ENCODE measurements at regions not wholly inside any gene's neighbourhood (a gene's known extent, or its start where the extent isn't known, plus 50 kb on each side); places are given as distances from the start of the nearest gene placed in this dataset.
A peak's percentile ranks its signal among the peaks of the same experiment; 100 is the strongest.
"Not testable (repeated sequence)": the region's sequence is repeated elsewhere in the genome, so short reads cannot be mapped to it uniquely, and the experiment has no call there.

DNA sequence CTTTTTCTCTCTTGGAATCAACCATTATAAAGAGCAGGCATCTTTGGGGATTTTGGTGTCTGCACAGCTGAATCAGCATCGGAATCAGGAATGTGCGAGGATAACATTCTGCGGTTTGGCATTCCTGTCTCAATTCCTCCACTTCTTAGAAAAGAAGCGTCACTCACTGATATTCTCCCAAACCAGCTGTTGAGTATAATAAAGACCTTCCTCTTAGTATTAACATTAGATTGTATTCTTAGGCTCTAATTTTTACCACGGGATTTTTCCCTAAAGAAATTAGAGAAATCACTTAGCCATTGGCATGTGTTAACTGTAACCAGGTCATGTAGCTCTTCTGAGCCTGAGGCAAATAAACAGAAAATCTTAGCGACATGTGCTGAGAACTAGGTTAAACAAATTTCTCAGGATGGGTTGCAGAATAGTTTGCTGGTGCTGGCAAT is 128.7 kb downstream of the TMX1 start:
- H3K9me3 ChIP-seq (ENCODE audit: insufficient read depth, low read depth) = no peaks in the 10 kb centered on the region
- H3K27ac ChIP-seq = no peak overlapping the region
- no peaks in the 10 kb centered on the region for H3K79me2 ChIP-seq (ENCODE audit: low read depth)
- no TSS peak for BruUV-seq (replicated peaks)
- ChIA-PET CTCF (no interaction called here), POLR2A (ENCODE audit: unreplicated experiment) (no interaction called here)
- H3K4me1 ChIP-seq (replicated peaks; ENCODE audit: insufficient read depth) = no peaks in the 10 kb centered on the region
- intact Hi-C loops (cut with micrococcal nuclease; ENCODE audit: unreplicated experiment) = no loop called here
- no peaks in the 10 kb centered on the region for H3K36me3 ChIP-seq (ENCODE audit: low read depth)
- no peak overlapping the region for H3K4me2 ChIP-seq
- H3K9me2 ChIP-seq (ENCODE audit: insufficient read depth) = no peaks in the 10 kb centered on the region
- no peaks in the 10 kb centered on the region for H3F3A ChIP-seq (ENCODE audit: insufficient read depth, low read depth)
- H3K4me3 ChIP-seq = no peak overlapping the region
- H3K27me3 ChIP-seq (ENCODE audit: insufficient read depth, low read depth) = no peaks in the 10 kb centered on the region
- no peaks in the 10 kb centered on the region for H4K20me1 ChIP-seq (ENCODE audit: insufficient read depth)
- no peak for DNase-seq
- TF ChIP-seq EZH2 (IDR thresholded peaks at IDR 0.05; ENCODE audit: low read depth) = no peak
- TF ChIP-seq, protein P1, sequence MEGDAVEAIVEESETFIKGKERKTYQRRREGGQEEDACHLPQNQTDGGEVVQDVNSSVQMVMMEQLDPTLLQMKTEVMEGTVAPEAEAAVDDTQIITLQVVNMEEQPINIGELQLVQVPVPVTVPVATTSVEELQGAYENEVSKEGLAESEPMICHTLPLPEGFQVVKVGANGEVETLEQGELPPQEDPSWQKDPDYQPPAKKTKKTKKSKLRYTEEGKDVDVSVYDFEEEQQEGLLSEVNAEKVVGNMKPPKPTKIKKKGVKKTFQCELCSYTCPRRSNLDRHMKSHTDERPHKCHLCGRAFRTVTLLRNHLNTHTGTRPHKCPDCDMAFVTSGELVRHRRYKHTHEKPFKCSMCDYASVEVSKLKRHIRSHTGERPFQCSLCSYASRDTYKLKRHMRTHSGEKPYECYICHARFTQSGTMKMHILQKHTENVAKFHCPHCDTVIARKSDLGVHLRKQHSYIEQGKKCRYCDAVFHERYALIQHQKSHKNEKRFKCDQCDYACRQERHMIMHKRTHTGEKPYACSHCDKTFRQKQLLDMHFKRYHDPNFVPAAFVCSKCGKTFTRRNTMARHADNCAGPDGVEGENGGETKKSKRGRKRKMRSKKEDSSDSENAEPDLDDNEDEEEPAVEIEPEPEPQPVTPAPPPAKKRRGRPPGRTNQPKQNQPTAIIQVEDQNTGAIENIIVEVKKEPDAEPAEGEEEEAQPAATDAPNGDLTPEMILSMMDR (conservative IDR thresholded peaks at IDR 0.05) = no peak
- H2AFZ ChIP-seq = no peak overlapping the region

DNA sequence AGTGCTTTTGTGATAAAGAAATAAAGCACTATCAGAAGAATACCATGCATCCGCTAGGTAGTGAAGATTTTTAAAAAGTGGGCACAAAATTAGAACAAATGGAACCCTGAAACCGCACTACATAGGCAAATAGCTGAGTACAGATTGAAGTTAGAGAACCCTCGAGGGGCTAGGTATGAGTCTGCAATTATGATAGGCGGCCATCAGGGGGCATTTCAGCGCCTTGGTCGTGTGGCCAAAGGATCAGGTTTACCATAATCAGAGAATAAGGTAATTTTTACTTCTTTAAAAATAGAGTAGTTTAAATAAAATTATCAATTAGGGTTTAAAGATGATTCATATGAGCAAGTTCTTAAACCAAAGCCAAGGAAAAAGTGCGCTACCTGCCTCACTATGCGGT is 129.8 kb downstream of the TMX1 start:
- Histone ChIP-seq H3F3A (ENCODE audit: insufficient read depth, low read depth) (no peaks in the 10 kb centered on the region), H3K4me1 (replicated peaks; ENCODE audit: insufficient read depth) (no peaks in the 10 kb centered on the region), H3K27me3 (ENCODE audit: insufficient read depth, low read depth) (no peaks in the 10 kb centered on the region), H3K36me3 (ENCODE audit: low read depth) (no peaks in the 10 kb centered on the region), H3K9me3 (ENCODE audit: insufficient read depth, low read depth) (no peaks in the 10 kb centered on the region), H3K27ac (no peak overlapping the region), H2AFZ (no peak overlapping the region), H3K4me3 (no peak overlapping the region), H4K20me1 (ENCODE audit: insufficient read depth) (no peaks in the 10 kb centered on the region), H3K9me2 (ENCODE audit: insufficient read depth) (no peaks in the 10 kb centered on the region), H3K79me2 (ENCODE audit: low read depth) (no peaks in the 10 kb centered on the region), H3K4me2 (no peak overlapping the region)
- no peak for DNase-seq
- no TSS peak for BruUV-seq (replicated peaks)
- intact Hi-C loops (cut with micrococcal nuclease; ENCODE audit: unreplicated experiment) = no loop called here
- TF ChIP-seq EZH2 (IDR thresholded peaks at IDR 0.05; ENCODE audit: low read depth) = no peak
- TF ChIP-seq, protein P1 (conservative IDR thresholded peaks at IDR 0.05) = peak; percentile 54
- POLR2A ChIA-PET (ENCODE audit: unreplicated experiment) = no interaction called here
- CTCF ChIA-PET = no interaction called here

DNA sequence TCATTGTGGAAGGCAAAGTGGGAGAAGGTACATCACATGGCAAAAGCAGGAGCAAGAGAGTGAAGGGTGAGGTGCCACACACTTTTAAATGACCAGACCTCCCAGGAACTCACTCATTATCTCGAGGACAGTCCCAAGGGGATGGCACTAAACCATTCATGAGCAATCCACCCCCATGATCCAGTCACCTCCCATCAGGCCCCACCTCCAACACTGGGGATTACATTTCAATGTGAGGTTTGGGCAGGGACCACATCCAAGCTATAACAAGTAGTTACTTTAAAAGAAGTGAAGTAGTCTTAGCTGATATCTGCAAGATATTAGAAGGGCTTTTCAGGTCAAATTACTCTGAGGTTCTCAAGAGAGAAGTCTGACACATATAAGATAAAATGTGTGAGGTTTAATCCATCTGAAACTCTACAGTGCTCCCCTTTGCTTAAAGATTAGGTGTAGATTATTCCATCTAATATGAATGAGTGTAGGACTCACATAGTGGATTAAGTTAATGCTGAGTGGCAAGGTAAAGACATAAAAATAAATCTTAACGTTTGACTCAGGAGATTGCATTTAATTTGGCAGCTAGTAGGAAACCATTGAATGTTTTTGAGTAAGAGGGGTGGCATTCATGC is 130.8 kb downstream of the TMX1 start:
- H2AFZ ChIP-seq = no peak overlapping the region
- POLR2A ChIA-PET (ENCODE audit: unreplicated experiment) = interaction anchor here (0.6 kb wide), 1 partner anchor 1460 kb away, joined by 16 read pairs; no protein-coding TSS in a partner anchor
- intact Hi-C loops (cut with micrococcal nuclease; ENCODE audit: unreplicated experiment) = no loop called here

DNA sequence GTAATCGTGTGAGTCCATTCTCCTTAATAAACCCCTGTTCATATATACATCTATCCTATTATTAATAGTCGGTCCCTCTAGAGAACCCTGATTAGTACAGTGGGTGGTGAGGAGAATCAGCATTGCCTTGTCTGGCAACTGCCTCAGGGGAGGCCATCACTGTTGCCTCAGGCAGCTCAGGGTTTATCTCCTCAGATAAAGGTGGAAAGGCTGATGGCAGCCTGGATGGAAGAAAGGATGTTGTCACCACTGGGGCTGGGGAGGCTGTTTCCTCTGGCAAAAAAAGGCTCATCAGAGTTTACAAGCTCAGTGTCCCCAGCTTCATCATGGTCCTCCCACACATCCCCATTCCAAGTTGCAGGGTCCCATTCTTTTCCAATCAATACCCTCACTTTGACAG is 137.1 kb downstream of the TMX1 start:
- H3K4me2 ChIP-seq; DNase-seq; H3K36me3 ChIP-seq (ENCODE audit: low read depth); H3F3A ChIP-seq (ENCODE audit: insufficient read depth, low read depth); POLR2A ChIA-PET (ENCODE audit: unreplicated experiment); H3K4me3 ChIP-seq; H3K27ac ChIP-seq; H2AFZ ChIP-seq; H3K4me1 ChIP-seq (replicated peaks; ENCODE audit: insufficient read depth); H3K27me3 ChIP-seq (ENCODE audit: insufficient read depth, low read depth); BruUV-seq (replicated peaks); intact Hi-C loops (cut with micrococcal nuclease; ENCODE audit: unreplicated experiment); H4K20me1 ChIP-seq (ENCODE audit: insufficient read depth); CTCF ChIA-PET; H3K9me3 ChIP-seq (ENCODE audit: insufficient read depth, low read depth); H3K79me2 ChIP-seq (ENCODE audit: low read depth); H3K9me2 ChIP-seq (ENCODE audit: insufficient read depth): not testable (repeated sequence)

More for the DNA sequence above, 130.8 kb downstream of the TMX1 start:
- no TSS peak for BruUV-seq (replicated peaks)
- CTCF ChIA-PET = no interaction called here
- Histone ChIP-seq H3K4me1 (replicated peaks; ENCODE audit: insufficient read depth) (no peaks in the 10 kb centered on the region), H4K20me1 (ENCODE audit: insufficient read depth) (no peaks in the 10 kb centered on the region), H3K27ac (no peak overlapping the region), H3K9me3 (ENCODE audit: insufficient read depth, low read depth) (no peaks in the 10 kb centered on the region), H3K27me3 (ENCODE audit: insufficient read depth, low read depth) (no peaks in the 10 kb centered on the region), H3K9me2 (ENCODE audit: insufficient read depth) (no peaks in the 10 kb centered on the region), H3K4me2 (no peak overlapping the region), H3K4me3 (no peak overlapping the region), H3F3A (ENCODE audit: insufficient read depth, low read depth) (no peaks in the 10 kb centered on the region), H3K79me2 (ENCODE audit: low read depth) (no peaks in the 10 kb centered on the region), H3K36me3 (ENCODE audit: low read depth) (no peaks in the 10 kb centered on the region)
- TF ChIP-seq, protein P1 (conservative IDR thresholded peaks at IDR 0.05) = no peak
- no peak for TF ChIP-seq EZH2 (IDR thresholded peaks at IDR 0.05; ENCODE audit: low read depth)
- DNase-seq = no peak

Measured in PC-9 (cell line).